Liver (tissue), 3 donors: ENCODE measurements at regions not wholly inside any gene's neighbourhood (a gene's known extent, or its start where the extent isn't known, plus 50 kb on each side); places are given as distances from the start of the nearest gene placed in this dataset.

Experiments
- ATF3 ChIP-seq: IDR thresholded peaks from 2 replicates; pipeline ENCODE4 v1.6.1; 2016; ENCODE audit warnings: antibody characterized with exemption
- CTCF ChIP-seq: fragments of 150-350 bp; IDR thresholded peaks from 2 replicates; pipeline ENCODE4 v1.5.1; 2017; ENCODE audit warnings: improper control_type of control experiment, low read depth, low read length; ENCODE audit not compliant: missing input control
- GABPA ChIP-seq, 2 donors: IDR thresholded peaks in 1 of 2; conservative IDR thresholded peaks in 1 of 2; 2 replicates each; pipeline ENCODE4 v1.6.1; 2016; ENCODE audit warnings: antibody characterized with exemption in 2 of 2, mild to moderate bottlenecking in 1 of 2, moderate library complexity in 1 of 2
- HNF4A ChIP-seq, 2 donors: conservative IDR thresholded peaks; 2 replicates each; pipeline ENCODE4 v1.6.1; 2016; ENCODE audit warnings: antibody characterized with exemption in 2 of 2, mild to moderate bottlenecking in 2 of 2
- MAX ChIP-seq: IDR thresholded peaks from 2 replicates; pipeline ENCODE4 v1.6.1; 2016; ENCODE audit warnings: antibody characterized with exemption
- RAD21 ChIP-seq, 2 donors: IDR thresholded peaks; 2 replicates each; pipeline ENCODE4 v1.6.1; 2016; ENCODE audit warnings: antibody characterized with exemption in 2 of 2, mild to moderate bottlenecking in 2 of 2
- SP1 ChIP-seq: IDR thresholded peaks from 2 replicates; pipeline ENCODE4 v1.6.1; 2018; ENCODE audit warnings: antibody characterized with exemption, mild to moderate bottlenecking
- TAF1 ChIP-seq: conservative IDR thresholded peaks from 2 replicates; pipeline ENCODE4 v1.6.1; 2016; ENCODE audit warnings: antibody characterized with exemption, mild to moderate bottlenecking
- donor health status: healthy.
- donor health status: healthy.

- TF ChIP-seq CTCF (no peak), RAD21 (IDR thresholded peaks at IDR 0.05) (no peak), MAX (no peak), GABPA (IDR thresholded peaks at IDR 0.05 in 1 of 2, conservative IDR thresholded peaks at IDR 0.05 in 1 of 2) (no peak), TAF1 (no peak), ATF3 (no peak), HNF4A (conservative IDR thresholded peaks at IDR 0.05) (no peak), SP1 (no peak)
These were observed 599.0 kb downstream of the NUP35 start for GRCh38 chr2:183723278-183723677.
